GM18507 (cell line): ENCODE measurements at regions not wholly inside any gene's neighbourhood (a gene's known extent, or its start where the extent isn't known, plus 50 kb on each side); places are given as distances from the start of the nearest gene placed in this dataset.
"Not testable (repeated sequence)": the region's sequence is repeated elsewhere in the genome, so short reads cannot be mapped to it uniquely, and the experiment has no call there.

Experiments
- DNase-seq: peaks from one replicate; pipeline ENCODE4 v3.0.0; 2011; ENCODE audit warnings: low read depth; ENCODE audit not compliant: insufficient read length; ENCODE audit errors: extremely low spot score
- FAIRE-seq: peaks from 2 replicates; lab custom pipeline; 2011; peaks lifted over from hg19 to GRCh38; lab: Jason Lieb, UNC

- FAIRE-seq, DNase-seq: not testable (repeated sequence)
These were observed 143.8 kb upstream of the MED14 start for GRCh38 chrX:40879172-40879571.

DNA sequence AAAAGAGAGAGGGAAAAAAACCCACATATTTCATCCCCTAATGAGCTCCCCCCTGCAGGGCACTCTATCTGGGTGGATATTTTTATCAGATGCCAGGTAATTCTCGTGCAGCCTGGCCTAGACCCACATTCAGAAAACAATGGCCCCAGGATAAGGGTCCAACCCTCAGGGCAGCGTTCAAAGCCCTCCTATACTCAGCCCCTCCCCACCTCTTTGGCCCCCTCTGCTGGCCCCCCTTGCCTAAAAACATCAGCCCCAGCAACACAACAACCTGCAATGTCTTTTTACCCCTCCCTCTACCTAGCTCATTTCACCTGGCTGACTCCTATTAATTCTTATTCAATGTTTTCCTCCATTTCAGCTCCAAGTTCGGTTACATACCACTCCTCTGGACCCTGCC lies 145.4 kb upstream of the MED14 start:
- FAIRE-seq (no peak), DNase-seq (no peak)

- DNase-seq = no peak
- FAIRE-seq = no peak
These were observed 147.8 kb upstream of the MED14 start for GRCh38 chrX:40883021-40883619.

DNA sequence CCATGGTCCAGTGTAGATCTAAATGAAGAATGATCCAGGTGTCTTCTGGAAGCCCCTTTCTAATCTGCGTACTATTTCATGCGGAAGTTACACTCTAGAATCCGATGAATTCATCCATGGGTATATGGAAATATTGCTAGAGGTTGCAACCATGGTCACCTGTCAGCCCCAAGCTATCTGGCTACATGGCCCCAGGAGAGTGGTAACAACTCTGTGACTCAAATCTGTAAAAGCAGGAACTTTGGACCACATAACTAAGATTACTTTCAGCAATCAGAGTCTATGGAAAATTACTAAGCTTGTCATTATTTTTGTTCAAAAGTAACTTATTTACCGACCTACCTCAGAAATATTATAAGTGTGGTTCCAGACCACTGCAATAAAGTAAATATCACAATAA lies 150.6 kb upstream of the MED14 start:
- DNase-seq (no peak), FAIRE-seq (no peak)

DNA sequence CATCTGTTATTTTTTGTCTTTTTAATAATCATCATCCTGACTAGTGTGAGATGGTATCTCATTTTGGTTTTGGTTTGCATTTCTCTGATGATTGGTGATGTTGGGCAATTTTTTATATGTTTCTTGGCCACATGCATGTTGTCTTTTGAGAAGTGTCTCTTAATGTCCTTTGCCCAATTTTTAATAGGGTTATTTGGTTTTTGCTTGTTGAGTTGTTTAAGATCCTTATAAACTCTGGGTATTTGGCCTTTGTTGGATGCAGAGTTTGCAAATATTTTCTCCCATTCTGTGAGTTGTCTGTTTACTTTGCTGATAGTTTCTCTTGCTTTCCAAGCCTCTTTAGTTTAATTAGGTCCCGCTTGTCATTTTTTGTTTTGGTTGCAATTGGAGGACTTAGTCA lies 152.1 kb upstream of the MED14 start:
- no peak for FAIRE-seq

DNA sequence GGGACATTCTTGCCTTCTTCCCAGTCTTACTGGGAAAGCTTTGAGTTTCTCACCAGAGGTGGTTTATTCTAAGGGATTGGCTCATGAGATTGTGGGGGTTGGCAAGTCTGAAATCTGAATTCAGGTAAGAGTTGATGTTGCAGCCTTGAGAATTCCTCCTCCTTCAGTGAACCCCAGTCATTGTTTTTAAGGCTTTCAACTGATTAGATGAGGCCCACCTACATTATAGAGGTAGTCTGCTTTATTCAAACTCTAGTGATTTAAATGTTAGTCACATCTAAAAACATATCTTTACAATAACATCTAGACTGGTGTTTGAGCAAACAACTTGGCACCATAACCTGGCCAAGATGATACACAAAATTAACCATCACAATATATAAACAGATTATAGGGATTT lies 156.5 kb upstream of the MED14 start:
- DNase-seq = no peak
- no peak for FAIRE-seq

More for the DNA sequence above, 152.1 kb upstream of the MED14 start:
- no peak for DNase-seq

DNA sequence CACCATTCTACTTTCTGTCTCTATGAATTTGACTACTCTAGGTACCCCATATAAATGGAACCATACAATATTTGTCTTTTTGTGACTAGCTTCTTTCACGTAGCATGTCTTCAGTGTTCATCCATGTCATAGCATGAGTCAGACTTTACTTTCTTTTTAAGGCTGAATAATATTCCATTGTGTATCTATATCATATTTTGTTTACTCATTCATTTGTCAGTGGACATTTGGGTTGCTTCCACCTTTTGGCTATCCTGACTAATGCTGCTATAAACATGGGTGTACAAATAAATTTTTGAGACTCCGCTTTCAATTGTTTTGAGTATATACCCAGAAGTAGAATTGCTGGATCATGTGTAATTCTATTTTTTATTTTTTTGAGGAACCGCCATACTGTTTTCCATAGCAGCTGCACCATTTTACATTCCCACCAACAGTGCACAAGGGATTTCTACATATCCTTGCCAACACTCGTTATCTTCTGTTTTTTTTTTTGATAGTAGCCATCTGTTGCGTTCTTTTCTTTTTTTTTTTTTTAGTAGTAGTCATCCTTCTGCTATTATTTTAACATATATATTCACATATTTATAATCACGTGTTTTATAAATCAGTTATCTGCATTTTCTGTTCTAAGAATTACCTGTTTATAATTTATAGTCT lies 158.0 kb upstream of the MED14 start:
- no peak for DNase-seq
- FAIRE-seq = no peak

- DNase-seq (no peak), FAIRE-seq (no peak)
These were observed 159.9 kb upstream of the MED14 start for GRCh38 chrX:40895246-40895645.

GRCh38 chrX:40897718-40898270 lies 162.5 kb upstream of the MED14 start:
- FAIRE-seq (peak; percentile 44), DNase-seq (no peak)

- not testable (repeated sequence) for FAIRE-seq, DNase-seq
These were observed 169.4 kb upstream of the MED14 start for GRCh38 chrX:40904739-40905138.

- FAIRE-seq (no peak), DNase-seq (no peak)
These were observed 172.7 kb upstream of the MED14 start for GRCh38 chrX:40908026-40908425.

- DNase-seq (no peak), FAIRE-seq (no peak)
These were observed 173.6 kb upstream of the MED14 start for GRCh38 chrX:40908857-40909475.

GRCh38 chrX:40912166-40912565 lies 173.1 kb upstream of the USP9X start:
- DNase-seq (no peak), FAIRE-seq (no peak)

DNA sequence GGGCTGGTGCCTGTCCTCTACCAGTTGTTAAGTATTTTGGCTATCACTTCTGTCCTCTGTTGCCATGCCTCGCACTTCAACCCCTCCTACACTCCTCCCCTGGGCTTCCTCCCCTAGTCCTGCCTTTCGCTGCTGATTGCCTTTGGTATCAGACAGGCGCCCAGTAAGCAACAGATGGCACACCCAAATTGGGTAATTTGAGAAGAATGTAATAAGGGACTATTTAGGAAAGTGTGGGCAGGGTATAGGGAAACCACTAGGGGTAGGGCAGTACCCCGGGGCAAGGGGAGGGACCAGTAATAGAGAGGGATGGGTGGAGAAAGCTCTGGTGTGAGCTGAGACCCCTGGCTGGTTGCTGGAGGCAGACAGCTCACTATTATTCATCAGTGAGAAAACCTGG lies 172.7 kb upstream of the USP9X start:
- no peak for FAIRE-seq

DNA sequence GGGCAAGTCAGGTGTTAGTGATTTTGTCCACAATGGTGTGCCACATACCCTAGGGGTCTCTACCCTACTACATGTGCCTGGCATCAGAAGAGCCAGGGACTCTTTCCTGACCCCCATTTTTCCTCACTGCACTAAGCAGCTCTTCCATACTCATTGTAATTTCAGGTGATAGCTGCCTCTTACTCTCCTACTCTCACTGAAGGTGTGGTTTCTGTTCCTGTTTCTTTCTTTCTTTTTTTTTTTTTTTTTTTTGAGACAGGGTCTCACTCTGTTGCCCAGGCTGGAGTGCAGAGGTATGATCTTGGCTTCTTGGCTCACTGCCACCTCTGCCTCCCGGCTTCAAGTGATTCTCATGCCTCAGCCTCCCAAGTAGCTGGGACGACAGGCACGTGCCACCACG lies 164.9 kb upstream of the USP9X start:
- DNase-seq = no peak
- no peak for FAIRE-seq

More for the DNA sequence above, 172.7 kb upstream of the USP9X start:
- DNase-seq = no peak

- FAIRE-seq (peak; percentile 84), DNase-seq (no peak)
These were observed 162.9 kb upstream of the USP9X start for GRCh38 chrX:40922307-40922706.

- FAIRE-seq, DNase-seq: not testable (repeated sequence)
These were observed 158.4 kb upstream of the USP9X start for GRCh38 chrX:40926739-40927427.

DNA sequence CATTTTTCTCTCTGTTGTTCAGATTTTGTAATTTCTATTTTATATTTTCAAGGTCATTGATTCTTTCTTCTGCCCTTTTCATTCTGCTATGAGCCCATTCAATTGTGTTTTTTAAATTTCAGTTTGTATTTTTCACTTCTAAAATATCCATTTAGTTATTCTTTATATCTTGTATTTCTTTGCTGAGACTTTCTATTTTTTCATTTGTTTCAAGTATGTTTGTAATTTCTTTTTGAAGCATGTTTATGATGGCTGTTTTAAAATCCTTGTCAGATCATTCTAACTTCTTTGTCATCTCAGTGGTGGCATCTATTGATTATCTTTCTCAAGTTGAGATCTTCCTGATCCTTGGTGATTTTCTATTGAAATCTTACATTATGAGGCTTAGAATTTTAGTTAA lies 157.2 kb upstream of the USP9X start:
- no peak for FAIRE-seq

GRCh38 chrX:40931921-40932320 lies 153.3 kb upstream of the USP9X start:
- FAIRE-seq = no peak

More for the DNA sequence above, 157.2 kb upstream of the USP9X start:
- DNase-seq = no peak

DNA sequence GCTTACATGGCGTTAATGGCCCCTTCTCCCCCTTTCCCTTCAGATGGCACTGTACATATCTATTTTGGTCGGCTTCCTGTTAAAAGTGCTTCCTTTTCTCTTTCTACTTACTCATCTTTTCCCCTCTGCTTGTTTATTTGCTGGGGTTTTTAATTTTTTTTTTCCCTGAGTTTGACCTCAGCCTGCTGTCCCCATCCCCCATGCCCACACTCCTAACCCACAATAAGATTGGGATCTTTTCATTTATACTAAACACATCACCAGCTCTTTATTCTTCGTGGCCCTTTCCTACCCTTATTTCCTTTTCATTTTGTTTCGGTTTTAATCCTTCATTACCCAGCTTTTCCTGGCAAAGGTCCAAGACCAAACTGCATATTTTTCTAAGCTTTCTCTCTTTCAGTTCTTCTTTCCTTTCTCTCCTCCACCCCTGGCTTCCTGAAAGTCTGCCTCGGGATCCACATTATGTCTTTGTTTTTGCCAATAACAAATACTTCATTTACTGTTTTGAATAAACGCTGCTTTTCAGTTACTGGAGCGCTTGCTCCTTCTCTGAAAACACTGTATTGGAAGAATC lies 152.0 kb upstream of the USP9X start:
- peak; percentile 75 for FAIRE-seq
- DNase-seq = no peak

More at GRCh38 chrX:40931921-40932320, 153.3 kb upstream of the USP9X start:
- DNase-seq = no peak
